ENCODE measurements at regions not wholly inside any gene's neighbourhood (a gene's known extent, or its start where the extent isn't known, plus 50 kb on each side); places are given as distances from the start of the nearest gene placed in this dataset.
A peak's percentile ranks its signal among the peaks of the same experiment; 100 is the strongest.

- H3K27ac ChIP-seq (ENCODE audit: low read depth, low read length), result no peak overlapping the region
- no peaks in the 10 kb centered on the region for H3K27me3 ChIP-seq (ENCODE audit: control insufficient read depth, insufficient read depth, low read length)
- no peaks in the 10 kb centered on the region for H3K4me1 ChIP-seq (ENCODE audit: control insufficient read depth, insufficient read depth, low read length)
- WGBS (ENCODE audit: insufficient coverage), result no CpG with 5 or more reads among the region's 1 CpG
- H3K9me3 ChIP-seq (ENCODE audit: control insufficient read depth, insufficient read depth, low read length), result no peaks in the 10 kb centered on the region
- H3K4me3 ChIP-seq (ENCODE audit: low read depth, low read length), result no peak overlapping the region
- no peak for DNase-seq (ENCODE audit: low read depth in 4 of 6, low spot score in 6 of 6)
- no peaks in the 10 kb centered on the region for H3K36me3 ChIP-seq (ENCODE audit: control insufficient read depth, insufficient read depth, low read length)
Observed at GRCh38 chr2:224248944-224249371, 152.9 kb downstream of the FAM124B start.

- no peak for DNase-seq (ENCODE audit: low read depth in 4 of 6, low spot score in 6 of 6)
- H3K4me3 ChIP-seq (ENCODE audit: low read depth, low read length), result no peak overlapping the region
- H3K4me1 ChIP-seq (ENCODE audit: control insufficient read depth, insufficient read depth, low read length), result no peaks in the 10 kb centered on the region
- H3K27me3 ChIP-seq (ENCODE audit: control insufficient read depth, insufficient read depth, low read length), result no peaks in the 10 kb centered on the region
- H3K27ac ChIP-seq (ENCODE audit: low read depth, low read length), result no peak overlapping the region
- H3K36me3 ChIP-seq (ENCODE audit: control insufficient read depth, insufficient read depth, low read length), result no peaks in the 10 kb centered on the region
- no peaks in the 10 kb centered on the region for H3K9me3 ChIP-seq (ENCODE audit: control insufficient read depth, insufficient read depth, low read length)
- 71% methylated on average over 1 of the region's 1 CpG for WGBS (ENCODE audit: insufficient coverage)
Observed at GRCh38 chr2:224242561-224242960, 159.3 kb downstream of the FAM124B start.

GRCh38 chr2:224241812-224242211 lies 160.1 kb downstream of the FAM124B start:
- WGBS (ENCODE audit: insufficient coverage), result 100% methylated on average over 1 of the region's 3 CpGs

GRCh38 chr2:224241001-224241400 lies 160.9 kb downstream of the FAM124B start:
- no peaks in the 10 kb centered on the region for H3K4me1 ChIP-seq (ENCODE audit: control insufficient read depth, insufficient read depth, low read length)
- no peaks in the 10 kb centered on the region for H3K36me3 ChIP-seq (ENCODE audit: control insufficient read depth, insufficient read depth, low read length)
- no peaks in the 10 kb centered on the region for H3K9me3 ChIP-seq (ENCODE audit: control insufficient read depth, insufficient read depth, low read length)
- no CpG with 5 or more reads among the region's 1 CpG for whole genome bisulfite sequencing (ENCODE audit: insufficient coverage)
- H3K27me3 ChIP-seq (ENCODE audit: control insufficient read depth, insufficient read depth, low read length), result no peaks in the 10 kb centered on the region
- no peak overlapping the region for H3K27ac ChIP-seq (ENCODE audit: low read depth, low read length)
- no peak for DNase-seq (ENCODE audit: low read depth in 4 of 6, low spot score in 6 of 6)
- H3K4me3 ChIP-seq (ENCODE audit: low read depth, low read length), result no peak overlapping the region

More at GRCh38 chr2:224241812-224242211, 160.1 kb downstream of the FAM124B start:
- H3K27me3 ChIP-seq (ENCODE audit: control insufficient read depth, insufficient read depth, low read length), result no peaks in the 10 kb centered on the region
- H3K4me1 ChIP-seq (ENCODE audit: control insufficient read depth, insufficient read depth, low read length), result no peaks in the 10 kb centered on the region
- H3K36me3 ChIP-seq (ENCODE audit: control insufficient read depth, insufficient read depth, low read length), result no peaks in the 10 kb centered on the region
- no peak for DNase-seq (ENCODE audit: low read depth in 4 of 6, low spot score in 6 of 6)
- H3K27ac ChIP-seq (ENCODE audit: low read depth, low read length), result no peak overlapping the region
- no peaks in the 10 kb centered on the region for H3K9me3 ChIP-seq (ENCODE audit: control insufficient read depth, insufficient read depth, low read length)
- H3K4me3 ChIP-seq (ENCODE audit: low read depth, low read length), result no peak overlapping the region

- Histone ChIP-seq H3K27me3 (ENCODE audit: control insufficient read depth, insufficient read depth, low read length) (no peaks in the 10 kb centered on the region), H3K9me3 (ENCODE audit: control insufficient read depth, insufficient read depth, low read length) (no peaks in the 10 kb centered on the region), H3K27ac (ENCODE audit: low read depth, low read length) (no peak overlapping the region), H3K4me1 (ENCODE audit: control insufficient read depth, insufficient read depth, low read length) (no peaks in the 10 kb centered on the region), H3K36me3 (ENCODE audit: control insufficient read depth, insufficient read depth, low read length) (no peaks in the 10 kb centered on the region), H3K4me3 (ENCODE audit: low read depth, low read length) (no peak overlapping the region)
- DNase-seq (ENCODE audit: low read depth in 4 of 6, low spot score in 6 of 6), result no peak
- no CpG with 5 or more reads among the region's 2 CpGs for WGBS (ENCODE audit: insufficient coverage)
Observed at GRCh38 chr2:224223851-224224555, 177.9 kb downstream of the FAM124B start.

- no peak overlapping the region for H3K27ac ChIP-seq (ENCODE audit: low read depth, low read length)
- H3K4me3 ChIP-seq (ENCODE audit: low read depth, low read length), result no peak overlapping the region
- H3K9me3 ChIP-seq (ENCODE audit: control insufficient read depth, insufficient read depth, low read length), result no peaks in the 10 kb centered on the region
- no peaks in the 10 kb centered on the region for H3K36me3 ChIP-seq (ENCODE audit: control insufficient read depth, insufficient read depth, low read length)
- H3K4me1 ChIP-seq (ENCODE audit: control insufficient read depth, insufficient read depth, low read length), result no peaks in the 10 kb centered on the region
- DNase-seq (ENCODE audit: low read depth in 4 of 6, low spot score in 6 of 6), result no peak
- no CpG with 5 or more reads among the region's 1 CpG for WGBS (ENCODE audit: insufficient coverage)
- no peaks in the 10 kb centered on the region for H3K27me3 ChIP-seq (ENCODE audit: control insufficient read depth, insufficient read depth, low read length)
Observed at GRCh38 chr2:224222974-224223373, 178.9 kb downstream of the FAM124B start.

- DNase-seq (ENCODE audit: low read depth in 4 of 6, low spot score in 6 of 6), result peak in 2 of 6 donors; percentile 20 to 68
- Histone ChIP-seq H3K9me3 (ENCODE audit: control insufficient read depth, insufficient read depth, low read length) (no peaks in the 10 kb centered on the region), H3K4me3 (ENCODE audit: low read depth, low read length) (no peak overlapping the region), H3K27ac (ENCODE audit: low read depth, low read length) (no peak overlapping the region), H3K36me3 (ENCODE audit: control insufficient read depth, insufficient read depth, low read length) (no peaks in the 10 kb centered on the region), H3K27me3 (ENCODE audit: control insufficient read depth, insufficient read depth, low read length) (no peaks in the 10 kb centered on the region), H3K4me1 (ENCODE audit: control insufficient read depth, insufficient read depth, low read length) (no peaks in the 10 kb centered on the region)
- no CpG with 5 or more reads among the region's 4 CpGs for WGBS (ENCODE audit: insufficient coverage)
Observed at GRCh38 chr2:224222291-224222690, 179.6 kb downstream of the FAM124B start.

- Histone ChIP-seq H3K4me3 (ENCODE audit: low read depth, low read length) (no peak overlapping the region), H3K27me3 (ENCODE audit: control insufficient read depth, insufficient read depth, low read length) (no peaks in the 10 kb centered on the region), H3K36me3 (ENCODE audit: control insufficient read depth, insufficient read depth, low read length) (no peaks in the 10 kb centered on the region), H3K27ac (ENCODE audit: low read depth, low read length) (no peak overlapping the region), H3K9me3 (ENCODE audit: control insufficient read depth, insufficient read depth, low read length) (no peaks in the 10 kb centered on the region), H3K4me1 (ENCODE audit: control insufficient read depth, insufficient read depth, low read length) (no peaks in the 10 kb centered on the region)
- WGBS (ENCODE audit: insufficient coverage), result 52% methylated on average over 3 of the region's 5 CpGs
- no peak for DNase-seq (ENCODE audit: low read depth in 4 of 6, low spot score in 6 of 6)
Observed at GRCh38 chr2:224221455-224221913, 180.4 kb downstream of the FAM124B start.

- WGBS (ENCODE audit: insufficient coverage), result 100% methylated on average over 1 of the region's 4 CpGs
- Histone ChIP-seq H3K9me3 (ENCODE audit: control insufficient read depth, insufficient read depth, low read length) (no peaks in the 10 kb centered on the region), H3K4me1 (ENCODE audit: control insufficient read depth, insufficient read depth, low read length) (no peaks in the 10 kb centered on the region), H3K27me3 (ENCODE audit: control insufficient read depth, insufficient read depth, low read length) (no peaks in the 10 kb centered on the region), H3K4me3 (ENCODE audit: low read depth, low read length) (no peak overlapping the region), H3K27ac (ENCODE audit: low read depth, low read length) (no peak overlapping the region), H3K36me3 (ENCODE audit: control insufficient read depth, insufficient read depth, low read length) (no peaks in the 10 kb centered on the region)
- DNase-seq (ENCODE audit: low read depth in 4 of 6, low spot score in 6 of 6), result no peak
Observed at GRCh38 chr2:224220586-224221255, 181.2 kb downstream of the FAM124B start.

GRCh38 chr2:224219781-224220180 lies 180.7 kb upstream of the SERPINE2 start:
- DNase-seq (ENCODE audit: low read depth in 4 of 6, low spot score in 6 of 6), result no peak
- 80% methylated on average over 1 of the region's 5 CpGs for whole genome bisulfite sequencing (ENCODE audit: insufficient coverage)
- H3K9me3 ChIP-seq (ENCODE audit: control insufficient read depth, insufficient read depth, low read length), result no peaks in the 10 kb centered on the region
- no peak overlapping the region for H3K27ac ChIP-seq (ENCODE audit: low read depth, low read length)
- H3K27me3 ChIP-seq (ENCODE audit: control insufficient read depth, insufficient read depth, low read length), result no peaks in the 10 kb centered on the region
- H3K4me3 ChIP-seq (ENCODE audit: low read depth, low read length), result no peak overlapping the region
- no peaks in the 10 kb centered on the region for H3K4me1 ChIP-seq (ENCODE audit: control insufficient read depth, insufficient read depth, low read length)
- H3K36me3 ChIP-seq (ENCODE audit: control insufficient read depth, insufficient read depth, low read length), result no peaks in the 10 kb centered on the region
